A673 (cell line): ENCODE measurements at regions not wholly inside any gene's neighbourhood (a gene's known extent, or its start where the extent isn't known, plus 50 kb on each side); places are given as distances from the start of the nearest gene placed in this dataset.

Experiments
- CTCF ChIP-seq: fragments of 300-800, 200-600 bp; sonication (generic); conservative IDR thresholded peaks from 2 replicates; pipeline ENCODE4 v1.5.1; 2017; ENCODE audit warnings: low read depth, mild to moderate bottlenecking, antibody characterized with exemption, low read length, moderate library complexity, mixed read lengths
- EZH2 ChIP-seq: fragments of 200-600 bp; sonication (generic); IDR thresholded peaks from 2 replicates; pipeline ENCODE4 v1.6.1; 2017; ENCODE audit warnings: borderline replicate concordance, low read depth, mild to moderate bottlenecking, mixed read lengths, antibody characterized with exemption, low read length; ENCODE audit not compliant: poor library complexity, severe bottlenecking

GRCh38 chr12:127253797-127254327 lies 1013.1 kb upstream of the TMEM132C start:
- TF ChIP-seq CTCF, result no peak
- TF ChIP-seq EZH2, result no peak
